Endothelial cell of umbilical vein (primary cell): ENCODE measurements at regions not wholly inside any gene's neighbourhood (a gene's known extent, or its start where the extent isn't known, plus 50 kb on each side); places are given as distances from the start of the nearest gene placed in this dataset.

Source experiments
- EZH2 ChIP-seq: IDR thresholded peaks from 2 replicates; pipeline ENCODE4 v1.6.1; 2012; ENCODE audit warnings: borderline replicate concordance, low read depth, mild to moderate bottlenecking, moderate library complexity, low read length, inconsistent platforms; ENCODE audit not compliant: severe bottlenecking
- GATA2 ChIP-seq: IDR thresholded peaks from 2 replicates; pipeline ENCODE4 v1.7.0; 2011; ENCODE audit warnings: low read depth, mild to moderate bottlenecking, moderate library complexity, mixed read lengths, low read length; ENCODE audit not compliant: insufficient read length, insufficient read depth
- JUN ChIP-seq: IDR thresholded peaks from 2 replicates; pipeline ENCODE4 v1.6.1; 2011; ENCODE audit warnings: borderline replicate concordance, low read depth; ENCODE audit not compliant: insufficient read length, insufficient read depth
- MYC ChIP-seq: IDR thresholded peaks from one replicate; pipeline ENCODE4 v1.6.1; 2011; ENCODE audit warnings: mild to moderate bottlenecking, low read depth, low read length
- POLR2A ChIP-seq: IDR thresholded peaks from 2 replicates; pipeline ENCODE4 v1.6.1; 2012; ENCODE audit warnings: low read depth, mild to moderate bottlenecking, control low read depth, low read length
- POLR2AphosphoS5 ChIP-seq: IDR thresholded peaks from 2 replicates; pipeline ENCODE4 v1.6.1; 2012; ENCODE audit warnings: low read depth, mild to moderate bottlenecking, control low read depth, low read length, moderate library complexity; ENCODE audit not compliant: insufficient read depth
- TF ChIP-seq, protein P1 (sequence below), 2 donors: IDR thresholded peaks; 1 replicate in 1 of 2; 2 replicates in 1 of 2; pipeline ENCODE4 v1.5.1; 2011; ENCODE audit warnings: low read length in 2 of 2, mild to moderate bottlenecking in 2 of 2, moderate library complexity in 2 of 2, control low read depth in 1 of 2, inconsistent platforms in 1 of 2, low read depth in 1 of 2; ENCODE audit not compliant: insufficient read depth in 1 of 2; ENCODE audit errors: extremely low read depth in 1 of 2
- TF ChIP-seq, protein P2 (sequence below): IDR thresholded peaks from 2 replicates; pipeline ENCODE4 v1.6.1; 2011; ENCODE audit not compliant: insufficient read depth, insufficient read length

DNA sequence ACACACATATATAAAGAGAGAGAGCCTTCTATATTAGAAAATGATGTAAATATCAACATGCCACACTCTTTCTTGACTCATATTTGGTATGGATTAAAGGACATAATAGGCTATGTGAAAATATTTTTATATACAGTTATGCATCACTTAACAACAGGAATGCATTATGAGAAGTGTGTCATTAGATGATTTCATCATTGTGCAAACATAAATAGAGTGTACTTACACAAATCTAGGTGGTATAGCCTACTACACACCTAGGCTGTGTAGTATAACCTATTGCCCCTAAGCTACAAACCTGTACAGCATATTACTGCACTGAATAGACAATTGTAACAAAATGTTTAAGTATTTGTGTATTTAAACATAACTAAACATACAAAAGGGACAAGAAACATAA is 354.8 kb upstream of the CNTNAP5 start:
- TF ChIP-seq, protein P1, sequence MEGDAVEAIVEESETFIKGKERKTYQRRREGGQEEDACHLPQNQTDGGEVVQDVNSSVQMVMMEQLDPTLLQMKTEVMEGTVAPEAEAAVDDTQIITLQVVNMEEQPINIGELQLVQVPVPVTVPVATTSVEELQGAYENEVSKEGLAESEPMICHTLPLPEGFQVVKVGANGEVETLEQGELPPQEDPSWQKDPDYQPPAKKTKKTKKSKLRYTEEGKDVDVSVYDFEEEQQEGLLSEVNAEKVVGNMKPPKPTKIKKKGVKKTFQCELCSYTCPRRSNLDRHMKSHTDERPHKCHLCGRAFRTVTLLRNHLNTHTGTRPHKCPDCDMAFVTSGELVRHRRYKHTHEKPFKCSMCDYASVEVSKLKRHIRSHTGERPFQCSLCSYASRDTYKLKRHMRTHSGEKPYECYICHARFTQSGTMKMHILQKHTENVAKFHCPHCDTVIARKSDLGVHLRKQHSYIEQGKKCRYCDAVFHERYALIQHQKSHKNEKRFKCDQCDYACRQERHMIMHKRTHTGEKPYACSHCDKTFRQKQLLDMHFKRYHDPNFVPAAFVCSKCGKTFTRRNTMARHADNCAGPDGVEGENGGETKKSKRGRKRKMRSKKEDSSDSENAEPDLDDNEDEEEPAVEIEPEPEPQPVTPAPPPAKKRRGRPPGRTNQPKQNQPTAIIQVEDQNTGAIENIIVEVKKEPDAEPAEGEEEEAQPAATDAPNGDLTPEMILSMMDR (IDR thresholded peaks at IDR 0.05; ENCODE audit: extremely low read depth in 1 of 2, insufficient read depth in 1 of 2, low read depth in 1 of 2, low read length in 2 of 2): no peak
- TF ChIP-seq POLR2A: no peak
- TF ChIP-seq EZH2: no peak
- no peak for TF ChIP-seq POLR2AphosphoS5
- no peak for TF ChIP-seq JUN
- TF ChIP-seq MYC: no peak
- TF ChIP-seq, protein P2, sequence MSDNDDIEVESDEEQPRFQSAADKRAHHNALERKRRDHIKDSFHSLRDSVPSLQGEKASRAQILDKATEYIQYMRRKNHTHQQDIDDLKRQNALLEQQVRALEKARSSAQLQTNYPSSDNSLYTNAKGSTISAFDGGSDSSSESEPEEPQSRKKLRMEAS: no peak
- no peak for TF ChIP-seq GATA2
